ENCODE measurements at regions not wholly inside any gene's neighbourhood (a gene's known extent, or its start where the extent isn't known, plus 50 kb on each side); places are given as distances from the start of the nearest gene placed in this dataset.

- TF ChIP-seq CTCF (conservative IDR thresholded peaks at IDR 0.05 in 1 of 2, IDR thresholded peaks at IDR 0.05 in 1 of 2; ENCODE audit: low read depth in 1 of 2, low read length in 2 of 2) (no peak), EZH2 (IDR thresholded peaks at IDR 0.05; ENCODE audit: low read length, missing control alignments) (no peak)
Observed at GRCh38 chr7:16202303-16202702, 219.0 kb downstream of the CRPPA start.
